SK-N-SH (cell line): ENCODE measurements at regions not wholly inside any gene's neighbourhood (a gene's known extent, or its start where the extent isn't known, plus 50 kb on each side); places are given as distances from the start of the nearest gene placed in this dataset.

Source experiments
- CTCF ChIA-PET: fragments of 300-600, 350-600 bp; formaldehyde crosslinking; extraction: SDS; loops from one replicate; lab custom pipeline; 2021; lab: Yijun Ruan, JAX
- POLR2A ChIA-PET: fragments of 350-600 bp; sonication (Branson Sonifier 250); formaldehyde crosslinking; extraction: SDS; loops from one replicate; lab custom pipeline; 2020; ENCODE audit warnings: antibody characterized with exemption, inconsistent platforms; lab: Yijun Ruan, JAX
- DNase-seq: peaks from one replicate; pipeline ENCODE4 v3.0.0; 2012
- H2AFZ ChIP-seq: fragments of 200-600 bp; sonication (generic); 2 replicates; pipeline ENCODE4 v1.8.1; 2016; ENCODE audit warnings: antibody characterized with exemption, mild to moderate bottlenecking, low read depth
- H3F3A ChIP-seq: fragments of 200-600 bp; sonication (generic); replicated peaks from 2 replicates; pipeline ENCODE3; 2016; ENCODE audit warnings: antibody characterized with exemption, mild to moderate bottlenecking; ENCODE audit not compliant: insufficient read depth
- H3K27ac ChIP-seq, 2 experiments: fragments of 200-500 bp in 1 of 2; fragments of 200-600 bp in 1 of 2; sonication (Bioruptor generic) in 1 of 2; sonication (generic), shearing (Covaris generic) in 1 of 2; 2 replicates each; pipeline versions ENCODE4 v1.5.1 to v1.6.1; 2014 to 2016; ENCODE audit warnings: low read depth in 2 of 2, inconsistent platforms in 1 of 2, low read length in 1 of 2, mild to moderate bottlenecking in 1 of 2, mixed read lengths in 1 of 2
- H3K27me3 ChIP-seq: fragments of 200-600 bp; sonication (generic), shearing (Covaris generic); 2 replicates; pipeline ENCODE4 v1.6.1; 2016; ENCODE audit warnings: mixed run types; ENCODE audit not compliant: insufficient read depth
- H3K36me3 ChIP-seq, 2 experiments: fragments of 200-500 bp in 1 of 2; fragments of 200-600 bp in 1 of 2; sonication (Bioruptor generic) in 1 of 2; sonication (generic) in 1 of 2; replicated peaks in 1 of 2; 2 replicates each; pipeline versions ENCODE3 to v1.5.1; 2014 to 2016; ENCODE audit warnings: low read length in 1 of 2, mild to moderate bottlenecking in 1 of 2; ENCODE audit not compliant: insufficient read depth in 2 of 2, control insufficient read depth in 1 of 2
- H3K4me1 ChIP-seq, 2 experiments: fragments of 200-500 bp in 1 of 2; fragments of 200-600 bp in 1 of 2; sonication (Bioruptor generic) in 1 of 2; sonication (generic), shearing (Covaris generic) in 1 of 2; 2 replicates each; pipeline versions ENCODE4 v1.5.1 to v1.6.1; 2014 to 2016; ENCODE audit warnings: low read depth in 1 of 2, low read length in 1 of 2, mixed run types in 1 of 2; ENCODE audit not compliant: insufficient read depth in 2 of 2, control insufficient read depth in 1 of 2
- H3K4me2 ChIP-seq: fragments of 200-600 bp; sonication (generic), shearing (Covaris generic); 2 replicates; pipeline ENCODE4 v1.6.1; 2017; ENCODE audit warnings: mixed run types
- H3K4me3 ChIP-seq, 2 experiments: fragments of 200-500 bp in 1 of 2; fragments of 200-600 bp in 1 of 2; sonication (Bioruptor generic) in 1 of 2; sonication (generic), shearing (Covaris generic) in 1 of 2; 2 replicates each; pipeline versions ENCODE4 v1.5.1 to v1.8.1; 2014 to 2016; ENCODE audit warnings: low read depth in 2 of 2, inconsistent platforms in 1 of 2, low read length in 1 of 2, mild to moderate bottlenecking in 1 of 2, mixed read lengths in 1 of 2, moderate library complexity in 1 of 2
- H3K79me2 ChIP-seq: fragments of 200-600 bp; sonication (generic); 2 replicates; pipeline ENCODE4 v1.8.1; 2017; ENCODE audit warnings: mild to moderate bottlenecking; ENCODE audit not compliant: insufficient read depth
- H3K9ac ChIP-seq: fragments of 200-600 bp; sonication (generic); 2 replicates; pipeline ENCODE4 v1.6.1; 2017; ENCODE audit warnings: mixed run types
- H3K9me2 ChIP-seq: fragments of 200-600 bp; sonication (generic); 2 replicates; pipeline ENCODE4 v1.6.1; 2017; ENCODE audit warnings: mixed run types
- H3K9me3 ChIP-seq: fragments of 200-600 bp; sonication (generic); 2 replicates; pipeline ENCODE4 v1.6.1; 2017; ENCODE audit warnings: mixed run types, mild to moderate bottlenecking, moderate library complexity
- H4K20me1 ChIP-seq: fragments of 200-600 bp; sonication (generic); 2 replicates; pipeline ENCODE4 v1.6.1; 2017; ENCODE audit warnings: mild to moderate bottlenecking, mixed run types; ENCODE audit not compliant: insufficient read depth
- CTCF ChIP-seq: fragments of 200-600 bp; sonication (generic); IDR thresholded peaks from 2 replicates; pipeline ENCODE4 v1.6.1; 2017; ENCODE audit warnings: antibody characterized with exemption, mild to moderate bottlenecking, moderate library complexity
- ELF1 ChIP-seq: IDR thresholded peaks from 2 replicates; pipeline ENCODE4 v1.4.0; 2012
- EP300 ChIP-seq, 2 experiments: IDR thresholded peaks; 2 replicates each; pipeline versions ENCODE4 v1.4.0 to v1.6.1; 2012; ENCODE audit warnings: borderline replicate concordance in 1 of 2, low read depth in 1 of 2, low read length in 1 of 2
- FOXM1 ChIP-seq: IDR thresholded peaks from 2 replicates; pipeline ENCODE4 v1.4.0; 2012; ENCODE audit warnings: low read depth, mild to moderate bottlenecking
- GABPA ChIP-seq: IDR thresholded peaks from 2 replicates; pipeline ENCODE4 v1.4.0; 2012; ENCODE audit warnings: low read depth, mild to moderate bottlenecking
- JUND ChIP-seq: IDR thresholded peaks from 2 replicates; pipeline ENCODE4 v1.4.0; 2012
- MXI1 ChIP-seq: IDR thresholded peaks from 2 replicates; pipeline ENCODE4 v1.6.1; 2012; ENCODE audit warnings: mild to moderate bottlenecking, low read depth, low read length, improper control_type of control experiment
- NFIC ChIP-seq: IDR thresholded peaks from 2 replicates; pipeline ENCODE4 v1.4.0; 2012; ENCODE audit warnings: borderline replicate concordance
- NRF1 ChIP-seq: IDR thresholded peaks from 2 replicates; pipeline ENCODE4 v1.6.1; 2012; ENCODE audit warnings: low read depth, mild to moderate bottlenecking, low read length
- PBX3 ChIP-seq: IDR thresholded peaks from 2 replicates; pipeline ENCODE4; 2012
- POLR2AphosphoS5 ChIP-seq: IDR thresholded peaks from 2 replicates; pipeline ENCODE4 v1.6.1; 2012; ENCODE audit warnings: low read depth, low read length
- RCOR1 ChIP-seq: fragments of 150-350 bp; IDR thresholded peaks from 2 replicates; pipeline ENCODE4 v1.6.1; 2017; ENCODE audit warnings: antibody characterized with exemption, low read length
- RFX5 ChIP-seq: IDR thresholded peaks from 2 replicates; pipeline ENCODE4 v1.6.1; 2012; ENCODE audit warnings: mild to moderate bottlenecking, improper control_type of control experiment, low read length
- RXRA ChIP-seq: IDR thresholded peaks from 2 replicates; pipeline ENCODE4 v1.4.0; 2012; ENCODE audit warnings: low read depth, mild to moderate bottlenecking, borderline replicate concordance
- SIN3A ChIP-seq: IDR thresholded peaks from 2 replicates; pipeline ENCODE4 v1.6.1; 2012; ENCODE audit warnings: low read depth, mild to moderate bottlenecking, low read length, moderate library complexity, borderline replicate concordance
- TAF1 ChIP-seq: IDR thresholded peaks from 2 replicates; pipeline ENCODE4 v1.6.1; 2012; ENCODE audit warnings: low read depth, mild to moderate bottlenecking, low read length, moderate library complexity, borderline replicate concordance
- TEAD4 ChIP-seq: IDR thresholded peaks from 2 replicates; pipeline ENCODE4 v1.4.0; 2012; ENCODE audit warnings: mild to moderate bottlenecking, borderline replicate concordance; ENCODE audit not compliant: insufficient read depth
- YY1 ChIP-seq: IDR thresholded peaks from 2 replicates; pipeline ENCODE4 v1.4.0; 2012; ENCODE audit warnings: low read depth, mild to moderate bottlenecking
- WGBS: methylation state at CpG from one replicate; pipeline ENCODE4 v1.1.6; 2017; ENCODE audit warnings: low lambda C conversion rate; 5-methylcytosine and 5-hydroxymethylcytosine counted together
- TF ChIP-seq, protein P1 (sequence below): IDR thresholded peaks from 2 replicates; pipeline ENCODE4 v1.4.0; 2012; ENCODE audit warnings: low read depth, borderline replicate concordance
- TF ChIP-seq, protein P2 (sequence below): fragments of 150-350 bp; IDR thresholded peaks from 2 replicates; pipeline ENCODE4 v1.6.1; 2016; ENCODE audit warnings: mild to moderate bottlenecking, low read depth, low read length

DNA sequence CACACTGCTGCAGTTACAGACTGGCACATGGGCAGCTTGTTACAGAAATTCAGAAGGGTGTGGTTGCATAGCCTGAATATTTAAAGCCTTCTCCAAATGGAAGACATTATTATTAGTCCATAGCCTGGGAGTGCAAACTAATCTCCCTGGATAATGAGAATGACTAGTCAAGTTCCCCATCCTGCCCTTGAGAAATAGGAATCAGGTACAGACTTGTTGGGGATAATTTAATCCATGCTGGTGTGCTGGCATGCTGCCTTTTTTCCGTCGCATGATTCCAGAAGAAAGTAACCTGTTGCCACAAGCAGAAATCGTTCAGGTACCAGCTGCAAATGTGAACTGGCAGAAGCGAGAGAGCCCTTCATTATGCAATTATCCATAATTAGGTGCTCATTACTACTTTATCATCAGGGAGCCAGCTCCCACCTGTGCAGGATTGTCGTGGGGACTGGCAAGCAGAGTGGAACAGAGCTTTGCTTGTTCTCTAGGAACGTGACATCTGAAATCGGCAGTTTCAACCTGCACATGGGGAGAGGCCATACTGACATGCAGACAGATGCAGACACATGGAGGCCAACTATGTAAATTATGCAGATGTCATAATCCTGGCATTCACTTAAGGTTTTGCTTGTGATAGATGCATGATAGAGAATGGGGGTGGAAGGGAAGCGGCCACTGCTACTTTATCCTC is 419.4 kb downstream of the PMP22 start (continued):
- TF ChIP-seq FOXM1 (no peak), JUND (no peak)
- TF ChIP-seq, all 33 proteins: peak for 0

GRCh38 chr17:14843086-14843795 is 421.9 kb downstream of the PMP22 start:
- Histone ChIP-seq H3K79me2 (no peaks in the 10 kb centered on the region), H3K9me3 (no peaks in the 10 kb centered on the region), H3K27ac (no peak overlapping the region), H3K4me2 (no peak overlapping the region), H3K4me3 (no peak overlapping the region), H3K9ac (no peak overlapping the region), H3K36me3 (no peaks in the 10 kb centered on the region), H2AFZ (no peak overlapping the region), H3F3A (peaks cover 10% of the 10 kb centered on the region), H3K4me1 (no peaks in the 10 kb centered on the region), H4K20me1 (no peaks in the 10 kb centered on the region), H3K9me2 (no peaks in the 10 kb centered on the region), H3K27me3 (no peaks in the 10 kb centered on the region)
- ChIA-PET CTCF (no interaction called here), POLR2A (no interaction called here)
- DNase-seq, result no peak
- TF ChIP-seq RFX5, result no peak
- no peak for TF ChIP-seq RCOR1
- no peak for TF ChIP-seq GABPA
- TF ChIP-seq YY1, result no peak
- no peak for TF ChIP-seq RXRA
- TF ChIP-seq JUND, result no peak
- no peak for TF ChIP-seq NRF1
- TF ChIP-seq MXI1, result no peak
- 8% methylated on average over 8 of the region's 8 CpGs for WGBS

GRCh38 chr17:14840616-14841231 is 424.4 kb downstream of the PMP22 start:
- no peak overlapping the region for H3K4me3 ChIP-seq
- POLR2A ChIA-PET, result no interaction called here
- no peaks in the 10 kb centered on the region for H3K36me3 ChIP-seq
- no peaks in the 10 kb centered on the region for H3K27me3 ChIP-seq
- DNase-seq, result no peak
- CTCF ChIA-PET, result no interaction called here
- no peak overlapping the region for H3K9ac ChIP-seq
- H3K4me2 ChIP-seq, result peak overlapping the region; percentile 10; the same call in 1 of the 2 replicates
- H3K79me2 ChIP-seq, result no peaks in the 10 kb centered on the region
- peaks cover 10% of the 10 kb centered on the region for H3F3A ChIP-seq
- H3K9me2 ChIP-seq, result no peaks in the 10 kb centered on the region
- H2AFZ ChIP-seq, result no peak overlapping the region
- whole genome bisulfite sequencing, result 19% methylated on average over 3 of the region's 3 CpGs
- H3K4me1 ChIP-seq, result no peaks in the 10 kb centered on the region
- H4K20me1 ChIP-seq, result no peaks in the 10 kb centered on the region
- H3K27ac ChIP-seq, result peak overlapping the region in 1 of 2 experiments; percentile 44; a peak in 2 of 4 replicates
- no peaks in the 10 kb centered on the region for H3K9me3 ChIP-seq
- TF ChIP-seq TEAD4 (no peak), SIN3A (no peak), FOXM1 (no peak), CTCF (no peak), POLR2AphosphoS5 (no peak), TAF1 (no peak), RFX5 (no peak), NFIC (no peak), RCOR1 (no peak), EP300 (IDR thresholded peaks at IDR 0.05; ENCODE audit: borderline replicate concordance in 1 of 2, low read depth in 1 of 2, low read length in 1 of 2) (no peak), ELF1 (no peak), PBX3 (no peak)
- TF ChIP-seq, protein P1, sequence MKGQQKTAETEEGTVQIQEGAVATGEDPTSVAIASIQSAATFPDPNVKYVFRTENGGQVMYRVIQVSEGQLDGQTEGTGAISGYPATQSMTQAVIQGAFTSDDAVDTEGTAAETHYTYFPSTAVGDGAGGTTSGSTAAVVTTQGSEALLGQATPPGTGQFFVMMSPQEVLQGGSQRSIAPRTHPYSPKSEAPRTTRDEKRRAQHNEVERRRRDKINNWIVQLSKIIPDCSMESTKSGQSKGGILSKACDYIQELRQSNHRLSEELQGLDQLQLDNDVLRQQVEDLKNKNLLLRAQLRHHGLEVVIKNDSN, result no peak
- TF ChIP-seq, protein P2, sequence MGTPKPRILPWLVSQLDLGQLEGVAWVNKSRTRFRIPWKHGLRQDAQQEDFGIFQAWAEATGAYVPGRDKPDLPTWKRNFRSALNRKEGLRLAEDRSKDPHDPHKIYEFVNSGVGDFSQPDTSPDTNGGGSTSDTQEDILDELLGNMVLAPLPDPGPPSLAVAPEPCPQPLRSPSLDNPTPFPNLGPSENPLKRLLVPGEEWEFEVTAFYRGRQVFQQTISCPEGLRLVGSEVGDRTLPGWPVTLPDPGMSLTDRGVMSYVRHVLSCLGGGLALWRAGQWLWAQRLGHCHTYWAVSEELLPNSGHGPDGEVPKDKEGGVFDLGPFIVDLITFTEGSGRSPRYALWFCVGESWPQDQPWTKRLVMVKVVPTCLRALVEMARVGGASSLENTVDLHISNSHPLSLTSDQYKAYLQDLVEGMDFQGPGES, result no peak
